ENCODE measurements at regions not wholly inside any gene's neighbourhood (a gene's known extent, or its start where the extent isn't known, plus 50 kb on each side); places are given as distances from the start of the nearest gene placed in this dataset.

DNA sequence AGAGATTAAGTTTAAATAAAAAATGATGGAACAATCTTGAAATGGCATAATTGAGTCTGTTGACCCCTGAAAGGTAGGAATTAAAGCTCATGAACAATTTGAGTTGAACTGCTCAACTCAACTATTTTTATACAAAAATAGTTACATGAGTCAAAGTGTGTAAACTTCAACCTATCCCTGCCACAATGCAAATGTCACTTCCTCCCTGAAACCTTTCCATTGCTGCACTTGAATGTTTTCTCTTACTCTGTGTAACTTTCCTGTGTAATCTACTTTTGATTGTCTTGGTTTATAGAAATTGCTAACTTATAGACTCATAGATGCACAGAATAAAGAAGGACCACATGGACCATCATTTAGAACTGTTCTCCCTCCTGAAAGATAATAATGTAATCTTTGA is 218.5 kb downstream of the GBA3 start:
- no peak for DNase-seq

DNA sequence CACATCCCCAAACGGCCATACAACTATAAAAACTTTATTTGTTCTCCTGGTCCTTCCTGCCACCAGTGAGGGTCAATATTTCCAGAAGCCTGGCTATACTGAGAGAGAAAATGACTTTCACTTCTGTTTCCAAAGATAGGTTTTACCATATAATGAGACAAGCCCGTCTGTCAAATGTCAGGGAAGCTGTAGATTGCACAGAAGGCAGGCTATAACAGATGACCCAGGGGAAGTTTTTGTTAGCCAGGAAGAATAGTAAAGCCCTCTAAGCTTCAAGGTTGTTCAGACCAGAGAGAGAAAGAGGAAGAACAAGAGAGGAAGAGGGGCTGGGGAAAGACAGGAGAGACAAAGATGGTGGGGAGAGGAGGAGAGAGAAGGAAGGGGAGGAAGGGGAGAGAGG is 217.5 kb downstream of the GBA3 start:
- no peak for DNase-seq

DNA sequence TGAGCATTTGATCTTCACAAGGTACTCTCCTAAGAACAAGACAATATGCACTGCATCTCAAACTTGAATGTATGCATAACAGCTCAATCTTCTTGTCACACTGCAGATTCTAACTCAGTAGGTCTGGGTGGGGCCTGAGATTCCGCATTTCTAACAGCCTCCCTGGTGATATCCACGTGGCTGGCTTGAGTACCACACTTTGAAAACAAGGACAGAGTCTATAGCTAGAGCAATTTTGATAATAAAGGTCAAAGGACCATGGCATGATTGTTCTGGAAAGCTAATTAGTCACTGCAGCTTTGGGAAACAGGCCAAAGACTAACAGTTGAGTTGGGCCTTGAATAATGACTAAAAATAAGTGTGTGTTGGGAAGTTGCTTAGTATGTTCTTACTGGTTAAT is 213.3 kb downstream of the GBA3 start:
- no peak for DNase-seq

DNA sequence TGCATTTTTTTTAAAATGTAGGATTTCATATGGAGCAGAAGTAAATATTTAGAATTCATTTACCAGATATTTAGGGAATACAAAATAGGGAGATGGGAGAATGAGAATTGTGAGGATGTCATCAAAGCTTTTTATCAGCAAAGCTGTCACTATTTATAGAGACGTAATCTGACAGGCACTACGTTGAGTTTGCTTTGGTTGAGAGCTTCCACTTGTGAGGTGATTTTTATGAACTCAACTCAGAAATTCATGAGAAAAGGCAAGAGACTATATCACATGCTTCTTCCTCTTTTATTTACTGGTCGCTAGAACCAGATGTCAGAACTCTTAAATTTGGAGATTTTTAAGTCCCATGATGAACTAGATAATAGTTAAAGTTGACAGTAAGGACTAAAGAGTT is 211.2 kb downstream of the GBA3 start:
- no peak for DNase-seq

DNA sequence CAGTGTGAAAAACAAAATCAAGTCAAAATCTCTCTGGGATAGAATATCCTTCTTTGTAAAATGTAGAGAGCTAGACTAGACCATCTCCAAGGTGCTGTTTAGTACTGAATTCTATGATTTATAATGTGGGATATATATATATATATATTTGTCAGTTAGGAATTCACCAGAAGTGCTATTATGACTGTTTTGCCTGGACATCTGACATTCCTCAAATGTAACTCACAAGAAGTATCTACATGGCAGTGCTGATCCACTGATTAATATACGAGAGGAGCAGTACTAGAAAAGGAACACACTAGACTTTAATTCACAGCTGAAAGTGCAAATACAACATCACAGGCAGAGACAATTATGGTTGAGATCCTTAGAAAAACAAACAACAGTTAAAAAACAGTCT is 208.9 kb downstream of the GBA3 start:
- DNase-seq: no peak

DNA sequence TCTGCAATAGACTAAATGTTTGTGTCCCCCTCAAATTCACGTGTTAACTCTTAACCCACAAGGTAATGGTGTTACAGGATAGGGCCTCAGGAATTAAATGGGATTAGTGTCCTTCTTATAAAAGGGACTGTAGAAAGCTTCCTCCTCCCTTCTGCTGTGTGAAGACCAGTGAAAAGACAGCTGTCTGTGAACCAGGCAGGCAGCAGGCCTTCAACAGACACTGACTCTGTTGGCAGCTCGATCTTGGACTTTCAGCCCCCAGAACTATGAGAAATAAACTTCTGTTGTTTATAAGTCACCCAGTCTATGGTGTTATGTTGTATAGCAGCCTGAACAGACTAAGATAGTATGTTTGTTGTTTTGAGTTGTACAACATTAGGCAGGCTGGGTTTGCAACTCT is 208.1 kb downstream of the GBA3 start:
- DNase-seq: no peak

DNA sequence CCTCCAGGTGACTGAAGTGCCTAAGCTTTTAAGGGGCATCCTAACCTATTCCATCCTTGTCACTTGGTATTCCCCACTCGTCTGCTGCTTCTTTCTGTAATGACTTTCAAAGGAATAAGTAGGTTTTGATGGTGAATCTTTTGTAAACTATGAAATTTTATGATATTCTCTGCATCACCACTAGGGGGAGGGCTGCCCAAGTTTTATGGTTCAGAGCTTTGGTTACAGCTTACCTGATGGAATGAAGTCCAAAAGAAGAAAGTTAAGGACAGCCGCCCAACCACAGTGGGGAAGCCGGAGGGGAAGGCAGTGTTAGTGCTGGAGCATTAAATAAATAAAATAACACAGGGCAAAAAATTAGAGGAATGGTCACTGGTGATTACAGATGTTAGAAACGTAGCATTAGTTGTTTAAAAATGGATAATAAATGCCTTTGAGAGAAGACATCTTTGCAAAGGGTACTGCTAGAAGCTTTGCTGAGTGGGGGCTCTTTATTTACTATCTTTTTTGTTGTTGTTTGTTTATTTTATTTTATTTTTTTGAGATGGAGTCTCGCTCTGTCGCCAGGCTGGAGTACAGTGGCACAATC is 204.9 kb downstream of the GBA3 start:
- peak; percentile 13 for DNase-seq

DNA sequence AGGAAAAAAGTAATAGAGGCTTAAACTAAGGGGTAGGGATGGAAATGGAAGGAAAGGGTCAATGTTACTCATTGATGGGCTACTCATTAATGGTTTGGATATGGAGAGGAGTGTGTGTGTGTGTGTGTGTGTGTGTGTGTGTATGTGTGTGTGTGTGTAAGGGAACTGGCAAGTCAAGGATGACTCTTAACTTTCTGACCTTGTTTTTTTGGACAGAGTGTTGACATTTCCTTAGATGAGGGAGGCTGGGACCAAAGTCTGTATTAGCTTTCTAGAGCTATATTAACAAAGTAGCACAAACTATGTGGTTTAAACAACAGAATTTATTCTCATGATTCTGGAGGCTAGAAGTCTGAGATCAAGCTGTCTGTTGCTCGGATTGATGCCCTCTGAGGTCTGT is 202.7 kb downstream of the GBA3 start:
- no peak for DNase-seq

DNA sequence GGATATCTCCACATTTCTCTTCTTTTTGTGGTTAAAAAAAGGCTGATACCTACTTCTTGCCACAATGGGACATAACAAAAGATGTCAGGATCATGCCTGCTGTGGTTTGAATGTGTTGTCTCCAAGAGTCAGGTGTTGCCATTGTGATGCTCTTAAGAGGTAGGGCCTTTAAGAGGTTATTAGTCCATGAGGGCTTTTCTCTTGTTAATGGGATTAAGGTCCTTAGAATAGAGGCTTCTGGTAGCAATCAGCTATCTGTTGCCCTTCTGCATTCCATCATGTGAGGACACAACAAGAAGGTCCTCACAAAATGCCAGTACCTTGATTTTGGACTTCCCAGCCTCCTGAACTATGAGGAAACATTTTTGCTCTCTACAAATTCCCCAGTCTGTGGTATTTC is 191.4 kb downstream of the GBA3 start:
- no peak for DNase-seq

DNA sequence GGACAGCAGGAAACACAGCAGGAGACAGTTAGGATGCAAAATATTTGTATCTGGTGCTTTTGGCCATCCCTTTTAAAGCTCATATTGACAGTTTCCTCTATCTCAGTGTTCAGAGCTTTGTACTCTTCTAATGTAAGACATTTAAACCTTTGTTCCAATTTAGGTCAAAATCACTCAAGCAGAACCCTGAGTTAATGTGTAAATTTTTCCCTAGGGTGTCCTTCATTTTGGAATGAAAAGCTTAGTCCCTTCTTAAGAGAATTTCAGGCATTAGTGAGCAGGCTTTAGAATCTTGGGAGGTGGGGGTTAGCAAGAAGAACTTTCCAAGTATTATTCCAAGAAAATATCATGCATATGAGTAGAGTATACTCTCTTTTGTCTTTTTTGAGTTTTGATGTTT is 188.7 kb downstream of the GBA3 start:
- DNase-seq: no peak

DNA sequence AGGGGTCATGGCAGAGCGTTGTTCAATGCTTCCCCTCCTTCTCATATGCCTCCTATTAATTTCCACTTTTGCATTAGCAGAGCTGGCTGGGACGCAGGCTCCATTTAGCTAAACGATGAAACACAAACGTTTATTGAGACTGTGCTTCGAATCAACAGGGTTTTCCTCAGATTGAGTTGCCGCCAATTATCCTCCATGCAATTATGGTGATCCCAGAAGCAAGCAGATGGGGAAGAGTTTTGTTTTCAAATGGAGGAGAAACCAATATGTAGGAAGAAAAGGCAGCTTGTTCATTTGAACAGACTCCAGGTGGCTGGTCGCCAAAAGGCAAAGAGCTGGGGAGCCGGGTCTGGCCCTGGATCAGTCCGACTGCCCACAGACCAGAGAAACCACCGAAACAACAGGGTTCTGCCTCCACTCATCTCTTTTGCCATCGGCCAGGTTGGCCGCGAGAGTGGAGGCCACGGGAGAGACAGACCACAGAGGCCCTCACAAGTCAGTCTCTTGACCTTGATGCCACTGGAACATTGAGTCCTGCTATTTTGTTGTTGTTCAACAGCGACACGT is 184.8 kb downstream of the GBA3 start:
- no peak for DNase-seq

DNA sequence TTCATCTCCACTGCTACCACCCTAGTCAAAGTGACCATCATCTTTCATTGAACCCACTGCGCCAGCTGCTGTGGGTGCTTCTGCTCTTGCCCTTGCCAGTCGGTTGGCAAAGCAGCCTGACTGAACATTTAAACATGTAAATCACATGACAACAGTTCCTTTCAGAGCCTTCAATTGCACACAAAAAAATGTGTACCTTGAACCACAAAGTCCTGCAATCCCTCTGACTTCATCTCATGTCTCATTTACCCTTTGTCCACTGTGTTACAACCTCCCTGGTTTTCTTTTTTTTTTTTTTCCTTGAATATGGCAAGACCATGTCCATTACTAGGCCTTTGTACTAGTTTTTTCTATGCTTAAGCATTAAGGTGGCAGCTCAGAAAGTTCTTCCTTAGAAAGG is 183.5 kb downstream of the GBA3 start:
- DNase-seq: no peak

DNA sequence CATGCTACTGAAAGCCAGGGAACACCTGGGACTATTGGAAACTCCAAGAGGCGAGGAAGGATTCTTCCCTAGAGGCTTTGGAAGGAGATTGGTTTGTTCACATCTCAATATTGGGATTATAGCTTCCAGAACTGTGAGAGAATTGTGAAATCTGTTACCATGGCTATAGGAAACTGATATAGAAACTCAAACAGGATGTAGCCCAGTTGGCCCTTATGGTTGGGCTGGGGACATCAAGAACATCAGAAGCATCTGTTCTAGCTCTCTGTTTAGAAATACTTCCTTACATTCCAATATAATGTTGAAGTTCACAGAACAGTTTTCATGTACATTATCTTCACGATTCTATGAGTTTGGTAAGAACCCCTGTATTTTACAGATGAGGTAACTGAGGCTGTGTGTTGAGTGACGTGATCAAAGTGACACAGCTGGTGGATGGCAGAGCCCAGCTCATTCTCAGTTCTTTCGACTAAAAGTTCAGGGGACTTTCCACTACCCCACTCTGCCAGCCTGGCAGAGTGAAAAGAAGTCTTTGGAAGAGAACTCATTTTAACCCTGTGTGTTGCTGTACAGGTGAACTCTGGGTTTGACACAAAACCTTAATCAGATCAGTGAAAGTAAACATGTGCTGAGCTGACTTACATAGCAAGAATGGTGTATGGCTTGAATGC is 183.0 kb downstream of the GBA3 start:
- DNase-seq: no peak

DNA sequence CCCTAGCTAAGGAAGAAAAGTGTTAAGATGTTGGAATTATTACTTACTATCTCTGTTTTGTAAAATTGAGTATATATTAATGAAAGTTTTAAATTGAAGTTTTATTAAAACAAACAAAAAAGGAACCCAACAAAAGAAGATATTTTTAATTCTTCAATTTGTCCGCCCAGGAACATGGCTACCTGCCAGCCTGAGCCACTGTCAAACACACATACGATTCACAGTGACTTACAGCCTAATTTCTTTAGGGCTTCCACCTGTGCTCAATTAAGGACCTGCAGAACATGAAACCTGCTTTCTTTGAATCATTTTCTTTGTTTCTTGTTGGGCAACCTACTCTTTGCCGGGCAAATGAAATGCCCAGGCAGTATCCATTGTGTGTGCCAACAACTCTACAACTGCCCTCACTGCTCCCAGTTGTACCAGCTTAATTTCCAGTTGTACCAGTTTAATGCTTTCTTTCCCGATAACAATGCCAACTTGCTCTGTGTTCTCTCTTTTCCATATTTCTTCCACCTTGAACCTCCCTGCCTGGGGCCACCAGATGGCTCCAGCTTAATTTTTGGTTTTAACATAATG is 181.7 kb downstream of the GBA3 start:
- DNase-seq: no peak

DNA sequence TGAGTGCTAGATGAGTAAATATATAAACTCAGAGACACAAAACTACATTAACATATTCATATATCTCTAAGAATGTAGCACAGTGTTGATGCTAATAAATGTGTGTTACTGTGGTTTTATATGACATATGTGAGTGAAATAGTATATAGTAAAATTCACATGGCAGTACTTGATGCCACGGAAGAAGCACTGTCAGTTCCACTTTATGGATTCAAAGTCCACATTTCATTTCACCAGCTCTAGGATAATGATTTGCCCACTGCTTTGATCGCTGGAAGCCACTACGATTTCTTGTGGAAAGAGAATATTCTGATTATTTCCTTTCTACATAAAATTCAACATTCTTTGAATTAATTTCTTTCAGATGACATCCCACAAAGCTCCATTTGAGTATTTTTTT is 181.2 kb downstream of the GBA3 start:
- DNase-seq: no peak

DNA sequence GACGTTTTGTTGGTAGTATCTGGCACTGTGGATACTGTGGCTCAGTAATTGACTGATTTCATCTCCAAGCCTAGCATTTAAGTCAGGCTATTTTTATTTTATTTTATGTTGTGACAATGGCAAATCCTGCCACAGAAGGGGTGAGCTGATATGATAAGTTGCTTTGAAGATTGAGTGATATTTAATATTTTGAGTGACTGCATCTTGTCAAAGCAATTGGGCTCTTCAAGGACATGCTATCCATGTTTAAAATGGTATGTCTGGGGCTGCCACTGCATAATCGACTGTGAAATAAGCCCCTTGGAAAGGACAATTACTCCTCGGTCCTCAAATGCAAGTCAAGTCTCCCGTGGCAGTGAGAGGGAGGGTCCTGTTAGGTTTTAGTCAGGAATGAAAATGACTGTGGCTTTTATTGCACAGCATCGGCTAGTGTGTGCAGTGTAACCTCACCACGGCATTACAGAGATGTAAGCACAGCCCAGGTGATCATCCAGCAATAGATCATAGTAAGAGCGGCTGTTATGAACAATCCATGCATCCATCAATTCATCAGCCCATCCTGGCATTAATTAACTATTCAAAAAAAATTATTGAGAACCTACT is 178.2 kb downstream of the GBA3 start:
- DNase-seq: no peak

DNA sequence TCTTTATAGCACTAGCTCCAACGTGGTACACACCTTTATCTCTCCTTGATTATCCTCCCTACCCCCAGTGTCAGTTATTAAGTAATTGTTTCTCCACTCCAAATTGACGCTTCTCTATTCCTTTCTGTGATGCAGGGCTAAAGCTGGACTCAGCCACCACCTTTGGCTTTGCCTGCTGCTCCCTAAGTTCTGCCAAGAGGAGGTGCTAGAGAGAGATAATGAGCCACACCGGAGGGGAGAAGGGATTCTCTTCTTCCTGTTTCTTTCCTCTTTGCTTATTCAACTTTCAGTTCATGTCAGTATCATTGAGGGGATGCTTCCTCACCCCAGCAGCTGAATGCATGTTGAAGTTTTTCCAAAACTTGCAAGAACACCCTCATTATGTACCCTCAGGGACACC is 176.5 kb downstream of the GBA3 start:
- no peak for DNase-seq
